ENCODE measurements at regions not wholly inside any gene's neighbourhood (a gene's known extent, or its start where the extent isn't known, plus 50 kb on each side); places are given as distances from the start of the nearest gene placed in this dataset.

- TF ChIP-seq CTCF (conservative IDR thresholded peaks at IDR 0.05): no peak
- H3K4me1 Mint-ChIP-seq: no peaks in the 10 kb centered on the region
- H3K36me3 Mint-ChIP-seq (ENCODE audit: low read depth): no peaks in the 10 kb centered on the region
- H3K27me3 Mint-ChIP-seq (ENCODE audit: low read depth): no peaks in the 10 kb centered on the region
- H3K27ac Mint-ChIP-seq (ENCODE audit: unreplicated experiment): no peak overlapping the region
- no peak for DNase-seq (ENCODE audit: low read depth, low spot score)
- no peak overlapping the region for H3K4me3 Mint-ChIP-seq
- peaks cover 6% of the 10 kb centered on the region for H3K9me3 Mint-ChIP-seq
Observed at GRCh38 chr2:221342388-221342787, 229.7 kb downstream of the EPHA4 start.

GRCh38 chr2:221343524-221343923, 228.6 kb downstream of the EPHA4 start:
- TF ChIP-seq CTCF (conservative IDR thresholded peaks at IDR 0.05): no peak
- Mint-ChIP-seq H3K27ac (ENCODE audit: unreplicated experiment) (no peak overlapping the region), H3K36me3 (ENCODE audit: low read depth) (no peaks in the 10 kb centered on the region)

GRCh38 chr2:221345516-221345915, 226.6 kb downstream of the EPHA4 start:
- DNase-seq (ENCODE audit: low read depth, low spot score): no peak
- Mint-ChIP-seq H3K27me3 (ENCODE audit: low read depth) (no peaks in the 10 kb centered on the region), H3K4me3 (no peak overlapping the region), H3K9me3 (peaks cover 3% of the 10 kb centered on the region), H3K4me1 (no peaks in the 10 kb centered on the region), H3K27ac (ENCODE audit: unreplicated experiment) (no peak overlapping the region), H3K36me3 (ENCODE audit: low read depth) (no peaks in the 10 kb centered on the region)
- TF ChIP-seq CTCF (conservative IDR thresholded peaks at IDR 0.05): no peak

More at GRCh38 chr2:221343524-221343923, 228.6 kb downstream of the EPHA4 start:
- Mint-ChIP-seq H3K4me3 (no peak overlapping the region), H3K4me1 (no peaks in the 10 kb centered on the region), H3K9me3 (peaks cover 6% of the 10 kb centered on the region), H3K27me3 (ENCODE audit: low read depth) (no peaks in the 10 kb centered on the region)
- no peak for DNase-seq (ENCODE audit: low read depth, low spot score)

- TF ChIP-seq CTCF (conservative IDR thresholded peaks at IDR 0.05): no peak
- Mint-ChIP-seq H3K27me3 (ENCODE audit: low read depth) (no peaks in the 10 kb centered on the region), H3K36me3 (ENCODE audit: low read depth) (no peaks in the 10 kb centered on the region), H3K9me3 (peaks cover 3% of the 10 kb centered on the region), H3K4me3 (no peak overlapping the region), H3K27ac (ENCODE audit: unreplicated experiment) (no peak overlapping the region), H3K4me1 (no peaks in the 10 kb centered on the region)
- no peak for DNase-seq (ENCODE audit: low read depth, low spot score)
Observed at GRCh38 chr2:221346411-221346810, 225.7 kb downstream of the EPHA4 start.

- TF ChIP-seq CTCF (conservative IDR thresholded peaks at IDR 0.05): no peak
- H3K4me3 Mint-ChIP-seq: no peak overlapping the region
- DNase-seq (ENCODE audit: low read depth, low spot score): no peak
- no peaks in the 10 kb centered on the region for H3K4me1 Mint-ChIP-seq
- no peaks in the 10 kb centered on the region for H3K27me3 Mint-ChIP-seq (ENCODE audit: low read depth)
- peaks cover 3% of the 10 kb centered on the region for H3K9me3 Mint-ChIP-seq
- no peaks in the 10 kb centered on the region for H3K36me3 Mint-ChIP-seq (ENCODE audit: low read depth)
- no peak overlapping the region for H3K27ac Mint-ChIP-seq (ENCODE audit: unreplicated experiment)
Observed at GRCh38 chr2:221347471-221347870, 224.6 kb downstream of the EPHA4 start.

- Mint-ChIP-seq H3K4me1 (no peaks in the 10 kb centered on the region), H3K4me3 (no peak overlapping the region), H3K27ac (ENCODE audit: unreplicated experiment) (no peak overlapping the region), H3K9me3 (peaks cover 2% of the 10 kb centered on the region), H3K36me3 (ENCODE audit: low read depth) (no peaks in the 10 kb centered on the region), H3K27me3 (ENCODE audit: low read depth) (no peaks in the 10 kb centered on the region)
- DNase-seq (ENCODE audit: low read depth, low spot score): no peak
- no peak for TF ChIP-seq CTCF (conservative IDR thresholded peaks at IDR 0.05)
Observed at GRCh38 chr2:221350616-221351015, 221.5 kb downstream of the EPHA4 start.
